DMS79 treated with DMSO at 0.1 percent for 48 hours (cell line): ENCODE measurements at regions not wholly inside any gene's neighbourhood (a gene's known extent, or its start where the extent isn't known, plus 50 kb on each side); places are given as distances from the start of the nearest gene placed in this dataset.
A peak's percentile ranks its signal among the peaks of the same experiment; 100 is the strongest.

ENCODE experiments used
- DNase-seq: peaks from one replicate; lab custom pipeline; 2025; lab: John Stamatoyannopoulos, UW

GRCh38 chr5:137567226-137567625, 68.1 kb upstream of the SPOCK1 start:
- no peak for DNase-seq

GRCh38 chr5:137566780-137567179, 67.7 kb upstream of the SPOCK1 start:
- no peak for DNase-seq

GRCh38 chr5:137566118-137566541, 67.0 kb upstream of the SPOCK1 start:
- no peak for DNase-seq

- DNase-seq: no peak
These were observed 66.3 kb upstream of the SPOCK1 start for GRCh38 chr5:137565450-137565849.

GRCh38 chr5:137564398-137564961, 65.4 kb upstream of the SPOCK1 start:
- DNase-seq: no peak

GRCh38 chr5:137563646-137564397, 64.7 kb upstream of the SPOCK1 start:
- peak; percentile 23 for DNase-seq

- no peak for DNase-seq
These were observed 64.1 kb upstream of the SPOCK1 start for GRCh38 chr5:137563301-137563645.

- no peak for DNase-seq
These were observed 62.5 kb upstream of the SPOCK1 start for GRCh38 chr5:137561608-137562007.

GRCh38 chr5:137560420-137560819, 61.3 kb upstream of the SPOCK1 start:
- no peak for DNase-seq
